OCI-LY7 (cell line): ENCODE measurements at regions not wholly inside any gene's neighbourhood (a gene's known extent, or its start where the extent isn't known, plus 50 kb on each side); places are given as distances from the start of the nearest gene placed in this dataset.

Source experiments
- BruUV-seq: library from RNA; stranded (reverse); fragments of 400-500 nt; replicated peaks from 2 replicates; lab custom pipeline; 2021; lab: Mats Ljungman, UMichigan
- CTCF ChIA-PET: fragments of 300-600 bp; sonication (Branson Sonifier 250); formaldehyde crosslinking; loops from one replicate; lab custom pipeline; 2022; ENCODE audit warnings: antibody characterized with exemption; ENCODE audit not compliant: unreplicated experiment; lab: Charles Lee
- POLR2A ChIA-PET: fragments of 300-600 bp; sonication (Branson Sonifier 250); formaldehyde crosslinking; loops from one replicate; lab custom pipeline; 2022; ENCODE audit warnings: antibody characterized with exemption; lab: Charles Lee
- DNase-seq: peaks from one replicate; pipeline ENCODE4 v3.0.0-alpha.2; 2015; ENCODE audit warnings: low spot score
- H2AFZ ChIP-seq: fragments of 200-600 bp; sonication (generic), shearing (Covaris generic); 2 replicates; pipeline ENCODE4 v1.6.1; 2014; ENCODE audit warnings: mild to moderate bottlenecking, antibody characterized with exemption, low read length, moderate library complexity
- H3K27ac ChIP-seq: fragments of 200-600 bp; sonication (generic); 2 replicates; pipeline ENCODE4 v1.5.1; 2014; ENCODE audit warnings: mixed run types, low read depth, mild to moderate bottlenecking, moderate library complexity, low read length, inconsistent platforms; ENCODE audit not compliant: poor library complexity, severe bottlenecking
- H3K36me3 ChIP-seq: fragments of 200-600 bp; sonication (generic); 2 replicates; pipeline ENCODE4 v1.6.1; 2014; ENCODE audit warnings: mild to moderate bottlenecking, antibody characterized with exemption, low read length, moderate library complexity, mixed read lengths; ENCODE audit not compliant: insufficient read depth
- H3K4me1 ChIP-seq: fragments of 200-600 bp; sonication (generic); 2 replicates; pipeline ENCODE4 v1.5.1; 2014; ENCODE audit warnings: mild to moderate bottlenecking, low read length; ENCODE audit not compliant: insufficient read depth, poor library complexity, severe bottlenecking
- H3K4me2 ChIP-seq: fragments of 200-600 bp; sonication (generic); 2 replicates; pipeline ENCODE4 v1.6.1; 2014; ENCODE audit warnings: mild to moderate bottlenecking, low read length
- H3K4me3 ChIP-seq: fragments of 200-600 bp; sonication (generic); 2 replicates; pipeline ENCODE4 v1.5.1; 2014; ENCODE audit warnings: mild to moderate bottlenecking, low read depth, low read length; ENCODE audit not compliant: poor library complexity, severe bottlenecking
- H3K79me2 ChIP-seq: fragments of 200-600 bp; sonication (generic); 2 replicates; pipeline ENCODE4 v1.6.1; 2016; ENCODE audit warnings: low read depth, mild to moderate bottlenecking, low read length, moderate library complexity, mixed read lengths; ENCODE audit not compliant: insufficient read depth
- H3K9me2 ChIP-seq: fragments of 200-600 bp; sonication (generic); 2 replicates; pipeline ENCODE4 v1.6.1; 2016; ENCODE audit warnings: mild to moderate bottlenecking, low read length, mixed read lengths; ENCODE audit not compliant: insufficient read depth
- H3K9me3 ChIP-seq: fragments of 200-600 bp; sonication (generic); 2 replicates; pipeline ENCODE4 v1.6.1; 2014; ENCODE audit warnings: mild to moderate bottlenecking, mixed run types, low read length, mixed read lengths
- H4K20me1 ChIP-seq: fragments of 200-600 bp; sonication (generic); 2 replicates; pipeline ENCODE4 v1.6.1; 2014; ENCODE audit warnings: mild to moderate bottlenecking, antibody characterized with exemption, low read length, moderate library complexity, mixed read lengths; ENCODE audit not compliant: insufficient read depth
- CTCF ChIP-seq: fragments of 200-600 bp; sonication (generic); conservative IDR thresholded peaks from 2 replicates; pipeline ENCODE4 v1.5.1; 2014; ENCODE audit warnings: mild to moderate bottlenecking, antibody characterized with exemption, low read length, moderate library complexity, mixed read lengths
- EZH2phosphoT487 ChIP-seq: fragments of 200-600 bp; sonication (generic); IDR thresholded peaks from 2 replicates; pipeline ENCODE4 v1.6.1; 2018; ENCODE audit warnings: low read depth, borderline replicate concordance, mild to moderate bottlenecking, mixed run types, antibody characterized with exemption, low read length, moderate library complexity, mixed read lengths
- intact Hi-C: fragments of 100-400 bp; cut with micrococcal nuclease; formaldehyde crosslinking; loops from one replicate; pipeline ENCODE4 v1.10.0; 2022; ENCODE audit not compliant: unreplicated experiment

- H3K79me2 ChIP-seq: no peaks in the 10 kb centered on the region
- intact Hi-C loops: no loop called here
- H4K20me1 ChIP-seq: no peaks in the 10 kb centered on the region
- H3K4me2 ChIP-seq: no peak overlapping the region
- no peaks in the 10 kb centered on the region for H3K9me3 ChIP-seq
- no peak overlapping the region for H3K27ac ChIP-seq
- POLR2A ChIA-PET: no interaction called here
- H3K4me1 ChIP-seq: no peaks in the 10 kb centered on the region
- no peak for DNase-seq
- H2AFZ ChIP-seq: no peak overlapping the region
- no peaks in the 10 kb centered on the region for H3K9me2 ChIP-seq
- TF ChIP-seq EZH2phosphoT487 (no peak), CTCF (no peak)
- no peaks in the 10 kb centered on the region for H3K36me3 ChIP-seq
- BruUV-seq: no TSS peak
- no peak overlapping the region for H3K4me3 ChIP-seq
- CTCF ChIA-PET: no interaction called here
These were observed 431.9 kb downstream of the BCL11B start for GRCh38 chr14:98840091-98840490.

- BruUV-seq: no TSS peak
- Histone ChIP-seq H3K9me2 (no peaks in the 10 kb centered on the region), H4K20me1 (no peaks in the 10 kb centered on the region), H3K4me1 (no peaks in the 10 kb centered on the region), H3K9me3 (no peaks in the 10 kb centered on the region), H3K4me2 (no peak overlapping the region), H3K36me3 (no peaks in the 10 kb centered on the region), H3K79me2 (no peaks in the 10 kb centered on the region), H3K27ac (no peak overlapping the region), H3K4me3 (no peak overlapping the region), H2AFZ (no peak overlapping the region)
- POLR2A ChIA-PET: no interaction called here
- no peak for TF ChIP-seq EZH2phosphoT487
- no peak for TF ChIP-seq CTCF
- DNase-seq: no peak
- intact Hi-C loops: no loop called here
- CTCF ChIA-PET: no interaction called here
These were observed 431.5 kb downstream of the BCL11B start for GRCh38 chr14:98840511-98840910.

GRCh38 chr14:98844456-98844855 lies 427.5 kb downstream of the BCL11B start:
- TF ChIP-seq CTCF: no peak
- Histone ChIP-seq H3K4me2 (no peak overlapping the region), H3K79me2 (no peaks in the 10 kb centered on the region), H3K9me2 (no peaks in the 10 kb centered on the region), H3K4me3 (no peak overlapping the region), H3K36me3 (no peaks in the 10 kb centered on the region), H3K27ac (no peak overlapping the region), H3K9me3 (no peaks in the 10 kb centered on the region), H3K4me1 (no peaks in the 10 kb centered on the region), H2AFZ (no peak overlapping the region), H4K20me1 (no peaks in the 10 kb centered on the region)
- DNase-seq: no peak
- no TSS peak for BruUV-seq
- POLR2A ChIA-PET: interaction anchor here (0.6 kb wide), 2 partner anchors 1529 to 1979 kb away, joined by 3 read pairs; no protein-coding TSS in a partner anchor
- CTCF ChIA-PET: no interaction called here
- intact Hi-C loops: no loop called here
